Breast epithelium (tissue), 4 donors: ENCODE measurements at regions not wholly inside any gene's neighbourhood (a gene's known extent, or its start where the extent isn't known, plus 50 kb on each side); places are given as distances from the start of the nearest gene placed in this dataset.

Source experiments
- DNase-seq, 2 donors: peaks; one replicate each; pipeline ENCODE4 v3.0.0-alpha.2; 2019; ENCODE audit warnings: low spot score in 2 of 2
- H3K27ac ChIP-seq, 2 donors: fragments of 200-600 bp; sonication (generic) in 1 of 2; one replicate each; pipeline ENCODE4 v1.5.1; 2016 to 2019; ENCODE audit warnings: mild to moderate bottlenecking in 1 of 2
- H3K27me3 ChIP-seq, 2 donors: fragments of 200-600 bp; sonication (generic) in 1 of 2; one replicate each; pipeline versions ENCODE4 v1.5.1 to v1.6.0; 2017 to 2019; ENCODE audit warnings: control low read depth in 1 of 2, mild to moderate bottlenecking in 1 of 2
- H3K36me3 ChIP-seq: fragments of 200-600 bp; one replicate; pipeline ENCODE4 v1.5.1; 2019
- H3K4me1 ChIP-seq, 2 donors: fragments of 200-600 bp; sonication (generic); one replicate each; pipeline ENCODE4 v1.5.1; 2016 to 2019; ENCODE audit warnings: control low read depth in 1 of 2
- H3K4me3 ChIP-seq, 3 donors: fragments of 200-600 bp; sonication (generic); 1 replicate in 2 of 3; 2 replicates in 1 of 3; pipeline ENCODE4 v1.5.1; 2016 to 2019; ENCODE audit warnings: mild to moderate bottlenecking in 3 of 3, moderate library complexity in 2 of 3
- H3K9me3 ChIP-seq, 2 donors: fragments of 200-600 bp; sonication (generic) in 1 of 2; one replicate each; pipeline ENCODE4 v1.5.1; 2016 to 2019; ENCODE audit warnings: control low read depth in 1 of 2
- POLR2A ChIP-seq: fragments of 450-650 bp; IDR thresholded peaks from one replicate; pipeline ENCODE4 v1.6.1; 2016; ENCODE audit warnings: antibody characterized with exemption, mild to moderate bottlenecking, moderate library complexity
- POLR2AphosphoS5 ChIP-seq, 3 donors: sonication (generic); formaldehyde crosslinking; IDR thresholded peaks; one replicate each; pipeline ENCODE4 v1.6.1; 2017; ENCODE audit warnings: antibody characterized with exemption in 3 of 3
- intact Hi-C: fragments of 100-400 bp; cut with DNase I; formaldehyde crosslinking; loops from one replicate; pipeline ENCODE4 v1.15.1; 2023; ENCODE audit warnings: low total_unique reads
- TF ChIP-seq, protein P1 (sequence below), 3 donors: fragments of 450-650 bp; IDR thresholded peaks; one replicate each; pipeline ENCODE4 v1.5.1; 2016 to 2017; ENCODE audit warnings: antibody characterized with exemption in 3 of 3, mild to moderate bottlenecking in 3 of 3, moderate library complexity in 3 of 3

DNA sequence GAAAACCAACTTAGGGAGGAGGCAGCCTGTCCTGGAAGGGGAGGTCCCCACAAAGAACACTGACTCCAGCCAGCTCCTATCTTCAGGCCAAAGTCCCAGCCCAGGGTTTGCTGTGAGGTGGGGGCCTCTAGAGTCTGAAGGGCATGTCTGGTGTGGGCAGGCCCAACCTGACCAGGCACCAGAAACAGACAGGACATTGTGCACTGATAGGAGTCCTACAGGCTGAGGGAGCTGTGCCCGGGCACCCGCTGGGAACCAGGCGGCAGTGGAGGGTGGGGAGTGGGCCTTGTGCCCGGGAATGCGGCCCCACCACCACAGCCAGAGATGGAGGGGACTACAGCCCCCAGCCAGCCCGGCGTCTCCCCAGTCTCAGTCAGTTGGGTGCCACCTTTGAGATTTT is 161.4 kb downstream of the WNT7A start:
- H3K4me3 ChIP-seq, result no peak overlapping the region
- H3K27ac ChIP-seq, result no peak overlapping the region
- TF ChIP-seq, protein P1, sequence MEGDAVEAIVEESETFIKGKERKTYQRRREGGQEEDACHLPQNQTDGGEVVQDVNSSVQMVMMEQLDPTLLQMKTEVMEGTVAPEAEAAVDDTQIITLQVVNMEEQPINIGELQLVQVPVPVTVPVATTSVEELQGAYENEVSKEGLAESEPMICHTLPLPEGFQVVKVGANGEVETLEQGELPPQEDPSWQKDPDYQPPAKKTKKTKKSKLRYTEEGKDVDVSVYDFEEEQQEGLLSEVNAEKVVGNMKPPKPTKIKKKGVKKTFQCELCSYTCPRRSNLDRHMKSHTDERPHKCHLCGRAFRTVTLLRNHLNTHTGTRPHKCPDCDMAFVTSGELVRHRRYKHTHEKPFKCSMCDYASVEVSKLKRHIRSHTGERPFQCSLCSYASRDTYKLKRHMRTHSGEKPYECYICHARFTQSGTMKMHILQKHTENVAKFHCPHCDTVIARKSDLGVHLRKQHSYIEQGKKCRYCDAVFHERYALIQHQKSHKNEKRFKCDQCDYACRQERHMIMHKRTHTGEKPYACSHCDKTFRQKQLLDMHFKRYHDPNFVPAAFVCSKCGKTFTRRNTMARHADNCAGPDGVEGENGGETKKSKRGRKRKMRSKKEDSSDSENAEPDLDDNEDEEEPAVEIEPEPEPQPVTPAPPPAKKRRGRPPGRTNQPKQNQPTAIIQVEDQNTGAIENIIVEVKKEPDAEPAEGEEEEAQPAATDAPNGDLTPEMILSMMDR (IDR thresholded peaks at IDR 0.05), result no peak
- TF ChIP-seq POLR2AphosphoS5 (IDR thresholded peaks at IDR 0.05) (no peak), POLR2A (no peak)
- no peaks in the 10 kb centered on the region for H3K36me3 ChIP-seq
- peaks cover 6 to 13% of the 10 kb centered on the region in 2 donors for H3K9me3 ChIP-seq
- intact Hi-C loops, result no loop called here
- no peaks in the 10 kb centered on the region for H3K4me1 ChIP-seq
- H3K27me3 ChIP-seq, result no peaks in the 10 kb centered on the region
- DNase-seq, result peak in 1 of 2 donors; percentile 34

DNA sequence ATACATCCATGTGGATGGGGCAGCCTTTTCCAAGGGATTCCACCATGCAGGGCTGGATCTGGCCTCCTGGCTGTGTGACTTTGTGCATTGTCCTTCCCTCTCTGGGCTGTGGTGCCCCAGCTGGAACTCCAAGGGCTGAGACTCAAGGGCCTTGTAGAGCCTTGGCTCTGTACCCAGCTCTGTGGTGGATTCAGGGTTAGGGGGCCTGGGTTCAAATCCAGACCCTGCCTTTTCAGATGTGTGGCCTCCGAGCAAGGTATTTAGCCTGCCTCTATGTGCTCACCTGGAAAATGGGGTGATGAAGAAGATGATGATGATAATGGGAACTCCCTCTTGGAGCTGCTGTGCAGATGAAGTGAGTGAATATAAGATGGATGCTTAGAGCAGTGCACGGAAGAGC is 161.9 kb downstream of the WNT7A start:
- Histone ChIP-seq H3K36me3 (no peaks in the 10 kb centered on the region), H3K9me3 (peaks cover 6 to 9% of the 10 kb centered on the region in 2 donors), H3K4me1 (no peaks in the 10 kb centered on the region), H3K27ac (no peak overlapping the region), H3K27me3 (no peaks in the 10 kb centered on the region), H3K4me3 (no peak overlapping the region)
- intact Hi-C loops, result no loop called here
- DNase-seq, result peak in 1 of 2 donors; percentile 24
- TF ChIP-seq, protein P1 (IDR thresholded peaks at IDR 0.05), result no peak
- no peak for TF ChIP-seq POLR2AphosphoS5 (IDR thresholded peaks at IDR 0.05)
- TF ChIP-seq POLR2A, result no peak

DNA sequence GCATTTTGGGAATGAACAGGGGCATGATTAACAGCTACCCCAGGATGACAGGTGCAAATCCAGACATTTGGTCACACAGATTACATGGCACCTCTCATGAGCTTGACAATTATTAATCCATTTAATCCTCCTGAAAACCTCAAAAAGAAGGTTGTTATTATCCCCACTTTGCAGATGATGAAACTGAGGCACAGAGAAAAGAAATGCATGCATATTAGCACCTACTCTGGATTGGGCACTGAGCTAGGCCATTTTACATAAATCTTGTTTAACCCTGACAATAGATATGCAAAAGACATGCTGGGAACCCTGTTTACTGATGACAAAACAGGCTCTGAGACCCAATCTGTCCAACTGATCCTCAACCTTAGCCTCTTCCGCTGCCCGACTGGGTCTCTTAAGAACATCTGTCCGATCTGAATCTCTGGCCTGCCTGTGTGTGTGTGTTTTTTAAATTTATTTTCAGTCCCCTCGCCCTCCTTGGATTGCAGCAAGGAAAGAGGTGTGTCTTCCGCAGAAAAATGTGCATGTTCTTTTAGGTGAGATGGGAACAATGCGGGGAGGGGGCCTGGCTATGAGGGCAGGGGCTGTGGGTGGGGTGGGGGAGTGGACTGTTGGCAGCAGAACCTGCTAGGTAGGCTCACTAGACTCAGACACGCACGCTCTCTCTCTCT is 162.5 kb downstream of the WNT7A start:
- Histone ChIP-seq H3K27me3 (no peaks in the 10 kb centered on the region), H3K4me3 (no peak overlapping the region), H3K36me3 (no peaks in the 10 kb centered on the region), H3K27ac (no peak overlapping the region), H3K4me1 (no peaks in the 10 kb centered on the region), H3K9me3 (peaks cover 3 to 5% of the 10 kb centered on the region in 2 donors)
- TF ChIP-seq, protein P1 (IDR thresholded peaks at IDR 0.05), result no peak
- TF ChIP-seq POLR2AphosphoS5 (IDR thresholded peaks at IDR 0.05) (no peak), POLR2A (no peak)
- peak in 1 of 2 donors; percentile 24 for DNase-seq
- intact Hi-C loops, result no loop called here

DNA sequence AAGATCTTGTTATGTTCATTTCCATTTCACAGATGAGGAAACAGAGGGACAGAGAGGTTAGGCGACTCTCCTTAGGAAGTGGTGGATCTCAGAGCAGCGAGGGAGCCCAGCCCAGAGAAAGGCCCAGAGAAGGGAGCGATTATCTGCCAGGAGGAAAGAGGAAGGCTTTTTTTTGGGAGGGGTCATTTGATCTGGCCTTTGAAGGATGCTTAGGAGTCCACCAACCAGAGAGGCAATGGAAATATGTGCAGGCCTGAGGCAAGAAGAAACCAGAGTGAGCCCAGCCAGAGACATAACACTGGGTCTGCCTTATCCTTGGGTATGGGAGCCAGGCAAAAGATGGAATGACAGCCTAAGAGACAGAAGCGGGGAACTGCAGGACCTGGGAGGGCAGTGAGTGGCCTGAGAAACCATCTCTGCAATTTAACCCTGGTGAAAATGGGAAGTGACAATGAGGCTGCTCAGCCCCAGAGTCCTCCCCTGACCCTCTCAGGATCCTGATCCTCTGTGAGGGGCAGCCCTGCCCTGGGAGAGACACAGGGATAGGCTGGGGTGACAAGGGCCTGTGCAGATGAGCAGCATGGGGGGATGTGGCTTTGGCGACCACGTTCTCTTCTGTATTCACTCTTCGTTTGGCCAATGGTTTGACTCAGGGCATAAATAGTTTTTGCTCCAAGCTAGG is 163.2 kb downstream of the WNT7A start:
- no peak for TF ChIP-seq POLR2A
- TF ChIP-seq, protein P1 (IDR thresholded peaks at IDR 0.05), result no peak
- no peak for TF ChIP-seq POLR2AphosphoS5 (IDR thresholded peaks at IDR 0.05)
- Histone ChIP-seq H3K27me3 (no peaks in the 10 kb centered on the region), H3K4me3 (no peak overlapping the region), H3K36me3 (no peaks in the 10 kb centered on the region), H3K27ac (no peak overlapping the region), H3K9me3 (no peaks in the 10 kb centered on the region), H3K4me1 (no peaks in the 10 kb centered on the region)
- peak in 1 of 2 donors; percentile 22 for DNase-seq
- intact Hi-C loops, result no loop called here

DNA sequence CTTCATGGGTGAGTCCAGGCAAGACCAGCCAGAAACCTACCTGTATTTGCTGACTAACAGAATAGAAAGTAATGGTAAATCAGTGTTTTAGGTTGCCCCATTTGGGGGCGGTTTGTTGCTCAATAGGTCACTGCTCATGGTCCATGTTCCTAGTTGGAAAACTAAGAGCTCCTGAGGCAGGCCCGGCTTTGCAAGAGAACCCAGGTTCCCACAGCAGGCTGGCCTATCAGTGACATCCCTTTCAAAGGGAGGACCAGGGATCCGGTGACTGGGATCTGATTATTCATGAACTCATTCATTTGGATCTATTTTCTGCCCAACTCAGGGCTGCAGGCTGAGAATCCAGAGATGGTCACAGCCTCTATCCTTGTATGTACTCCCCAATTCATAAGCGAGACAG is 163.9 kb downstream of the WNT7A start:
- Histone ChIP-seq H3K4me1 (no peaks in the 10 kb centered on the region), H3K9me3 (no peaks in the 10 kb centered on the region), H3K36me3 (no peaks in the 10 kb centered on the region), H3K27ac (no peak overlapping the region), H3K4me3 (no peak overlapping the region), H3K27me3 (no peaks in the 10 kb centered on the region)
- DNase-seq, result peak in 1 of 2 donors; percentile 35
- intact Hi-C loops, result loop anchor here (1.0 kb wide), 1 partner anchor 46 kb away; no protein-coding TSS in a partner anchor
- TF ChIP-seq POLR2A (no peak), POLR2AphosphoS5 (IDR thresholded peaks at IDR 0.05) (no peak)
- TF ChIP-seq, protein P1 (IDR thresholded peaks at IDR 0.05), result no peak
